K562 (cell line): ENCODE measurements at regions not wholly inside any gene's neighbourhood (a gene's known extent, or its start where the extent isn't known, plus 50 kb on each side); places are given as distances from the start of the nearest gene placed in this dataset.

Experiments used
- ATAC-seq: fragments of 200-7000 bp; cut with Tn5 transposase; 3 replicates; pipeline ENCODE4 v1.9.1; 2020; ENCODE audit warnings: moderate library complexity
- BruUV-seq: library from RNA; stranded (reverse); fragments of 400-500 nt; replicated peaks from 2 replicates; lab custom pipeline; 2021; lab: Mats Ljungman, UMichigan
- CTCF ChIA-PET: fragments of 300-600 bp; formaldehyde crosslinking; extraction: SDS; loops from one replicate; lab custom pipeline; 2021; ENCODE audit warnings: low intra/inter-chr PET ratio; lab: Yijun Ruan, JAX
- POLR2A ChIA-PET: fragments of 300-600, 350-650 bp; sonication (Branson Sonifier 250); formaldehyde crosslinking; extraction: SDS; loops from one replicate; lab custom pipeline; 2021; ENCODE audit warnings: antibody characterized with exemption, inconsistent platforms; lab: Yijun Ruan, JAX
- DNase-seq, 4 experiments: peaks; one replicate each; pipeline versions ENCODE4 v3.0.0 to v3.0.0-alpha.2; 2011 to 2018; ENCODE audit warnings: low spot score in 3 of 4, mixed read lengths in 3 of 4; ENCODE audit errors: extremely low read depth in 1 of 4
- FAIRE-seq: peaks from 2 replicates; lab custom pipeline; 2011; peaks lifted over from hg19 to GRCh38; lab: Jason Lieb, UNC
- H2AFZ ChIP-seq: 2 replicates; pipeline ENCODE4 v1.6.0; 2011; ENCODE audit warnings: low read depth, low read length, control low read depth, inconsistent platforms
- H3K27ac ChIP-seq: fragments of 200-600 bp; 3 replicates; pipeline ENCODE4 v1.8.0; 2011; ENCODE audit warnings: low read depth, mild to moderate bottlenecking, control low read depth, inconsistent platforms, low read length, moderate library complexity, mixed read lengths; ENCODE audit errors: extremely low read depth
- H3K27me3 ChIP-seq, 2 experiments: fragments of 300-600 bp in 1 of 2; 2 replicates in 1 of 2; 3 replicates in 1 of 2; pipeline versions ENCODE4 v1.6.0 to v1.8.0; 2011; ENCODE audit warnings: inconsistent platforms in 2 of 2, low read length in 2 of 2, mild to moderate bottlenecking in 1 of 2, mixed read lengths in 1 of 2, moderate library complexity in 1 of 2; ENCODE audit not compliant: control insufficient read depth in 2 of 2, insufficient read depth in 2 of 2
- H3K36me3 ChIP-seq: fragments of 300-600 bp; 3 replicates; pipeline ENCODE4 v1.8.0; 2011; ENCODE audit warnings: mild to moderate bottlenecking, low read length, inconsistent platforms; ENCODE audit not compliant: control insufficient read depth, insufficient read depth
- H3K4me1 ChIP-seq, 2 experiments: fragments of 200-600 bp in 1 of 2; replicated peaks in 1 of 2; 2 replicates in 1 of 2; 3 replicates in 1 of 2; pipeline versions ENCODE4 v1.5.1 to v1.8.0; 2011; ENCODE audit warnings: inconsistent platforms in 2 of 2, low read length in 2 of 2, mild to moderate bottlenecking in 1 of 2, mixed read lengths in 1 of 2, moderate library complexity in 1 of 2; ENCODE audit not compliant: control insufficient read depth in 2 of 2, insufficient read depth in 2 of 2
- H3K4me2 ChIP-seq: 2 replicates; pipeline ENCODE4 v1.6.1; 2011; ENCODE audit warnings: low read length, control low read depth, inconsistent platforms, mixed read lengths; ENCODE audit not compliant: insufficient read depth
- H3K4me3 ChIP-seq: fragments of 200-600 bp; sonication (generic), shearing (Covaris generic); 2 replicates; pipeline ENCODE4 v1.5.1; 2016; ENCODE audit warnings: control low read depth, inconsistent platforms
- H3K79me2 ChIP-seq: fragments of 200-600 bp; 3 replicates; pipeline ENCODE4 v1.8.0; 2011; ENCODE audit warnings: low read length, inconsistent platforms; ENCODE audit not compliant: control insufficient read depth, insufficient read depth
- H3K9ac ChIP-seq, 2 experiments: 2 replicates each; pipeline versions ENCODE4 v1.6.0 to v1.6.1; 2011; ENCODE audit warnings: low read depth in 2 of 2, low read length in 2 of 2, control low read depth in 1 of 2, inconsistent platforms in 1 of 2, mild to moderate bottlenecking in 1 of 2, mixed read lengths in 1 of 2; ENCODE audit not compliant: insufficient read depth in 1 of 2
- H3K9me1 ChIP-seq: one replicate; pipeline ENCODE4 v1.6.0; 2011; ENCODE audit warnings: inconsistent platforms, mild to moderate bottlenecking, low read length, moderate library complexity; ENCODE audit not compliant: control insufficient read depth, insufficient read depth
- H3K9me3 ChIP-seq: replicated peaks from 2 replicates; pipeline ENCODE4 v1.5.1; 2011; ENCODE audit warnings: low read depth, low read length, inconsistent platforms; ENCODE audit not compliant: control insufficient read depth, insufficient read depth
- H4K20me1 ChIP-seq: replicated peaks from 2 replicates; pipeline ENCODE4 v1.6.1; 2011; ENCODE audit warnings: low read length, inconsistent platforms, mixed read lengths; ENCODE audit not compliant: control insufficient read depth, insufficient read depth
- CBFA2T3 ChIP-seq: fragments of 450-650 bp; IDR thresholded peaks from 2 replicates; pipeline ENCODE4 v1.6.1; 2017
- FOXP1 ChIP-seq: sonication (generic); formaldehyde crosslinking; IDR thresholded peaks from 2 replicates; pipeline ENCODE4 v1.8.0; 2022; ENCODE audit warnings: mild to moderate bottlenecking, missing genetic modification reagents
- RBFOX2 ChIP-seq: fragments of 200-400 bp; formaldehyde crosslinking; IDR thresholded peaks from 2 replicates; pipeline ENCODE4 v1.6.1; 2017; ENCODE audit warnings: low read depth, mild to moderate bottlenecking, low read length, moderate library complexity
- RCOR1 ChIP-seq, 2 experiments: IDR thresholded peaks; 2 replicates each; pipeline ENCODE4 v1.6.1; 2012; ENCODE audit warnings: low read depth in 2 of 2, low read length in 2 of 2, borderline replicate concordance in 1 of 2, improper control_type of control experiment in 1 of 2
- SMAD4 ChIP-seq: fragments of 250-450 bp; sonication (Bioruptor Pico); conservative IDR thresholded peaks from 2 replicates; pipeline ENCODE4 v1.8.0; 2021; ENCODE audit warnings: inconsistent platforms, mild to moderate bottlenecking, moderate library complexity
- SREBF2 ChIP-seq: sonication (generic); formaldehyde crosslinking; IDR thresholded peaks from 2 replicates; pipeline ENCODE4 v1.4.0; 2020; ENCODE audit warnings: mild to moderate bottlenecking, missing genetic modification reagents
- TCF3 ChIP-seq: sonication (generic); formaldehyde crosslinking; IDR thresholded peaks from 2 replicates; pipeline ENCODE4 v1.4.0; 2020; ENCODE audit warnings: mild to moderate bottlenecking, missing genetic modification reagents
- ZNF398 ChIP-seq: fragments of 250-450 bp; sonication (Bioruptor Pico); IDR thresholded peaks from 2 replicates; pipeline ENCODE4 v1.8.0; 2021; ENCODE audit warnings: moderate library complexity, mild to moderate bottlenecking, inconsistent platforms
- WGBS: fragments of 100-300 bp; shearing (Covaris generic); methylation state at CpG from one replicate; pipeline ENCODE4 v1.1.6; 2016; ENCODE audit warnings: low coverage, mixed read lengths; ENCODE audit not compliant: insufficient coverage; ENCODE audit errors: missing lambda C conversion rate; 5-methylcytosine and 5-hydroxymethylcytosine counted together
- in situ Hi-C: fragments of 300-500 bp; cut with MboI; formaldehyde crosslinking; loops from 4 replicates; pipeline ENCODE4 v1.15.0; 2018; ENCODE audit warnings: inconsistent platforms, mixed read lengths
- intact Hi-C: fragments of 100-400 bp; cut with micrococcal nuclease; formaldehyde crosslinking; loops from 2 replicates; pipeline ENCODE4 v1.14.2; 2022
- TF ChIP-seq, protein P1 (sequence below): conservative IDR thresholded peaks from 2 replicates; pipeline ENCODE4 v1.6.1; 2011; ENCODE audit warnings: low read depth, mild to moderate bottlenecking, low read length; ENCODE audit not compliant: control insufficient read depth
- TF ChIP-seq, protein P2 (sequence below), 2 experiments: IDR thresholded peaks; 2 replicates each; pipeline ENCODE4 v1.6.1; 2012; ENCODE audit warnings: improper control_type of control experiment in 2 of 2, low read depth in 2 of 2, low read length in 2 of 2, borderline replicate concordance in 1 of 2

GRCh38 chr3:193978030-193978429 lies 157.9 kb upstream of the HES1 start (continued):
- TF ChIP-seq RBFOX2, result no peak

GRCh38 chr3:193978486-193978885 lies 157.5 kb upstream of the HES1 start:
- H3K27ac ChIP-seq, result no peak overlapping the region
- no peaks in the 10 kb centered on the region for H3K27me3 ChIP-seq
- H4K20me1 ChIP-seq, result no peaks in the 10 kb centered on the region
- ChIA-PET POLR2A (no interaction called here), CTCF (no interaction called here)
- BruUV-seq, result no TSS peak
- H3K9me3 ChIP-seq, result no peaks in the 10 kb centered on the region
- H3K9ac ChIP-seq, result no peak overlapping the region
- peak; percentile 56 for FAIRE-seq
- H2AFZ ChIP-seq, result peak overlapping the region; percentile 48; the same call in 1 of the 2 replicates
- no peak overlapping the region for H3K4me2 ChIP-seq
- H3K9me1 ChIP-seq, result no peaks in the 10 kb centered on the region
- no peaks in the 10 kb centered on the region for H3K79me2 ChIP-seq
- no peaks in the 10 kb centered on the region for H3K36me3 ChIP-seq
- DNase-seq, result no peak
- no peak overlapping the region for H3K4me3 ChIP-seq
- peaks cover 10 to 27% of the 10 kb centered on the region in 2 experiments; a peak in 4 of 5 replicates for H3K4me1 ChIP-seq
- in situ Hi-C loops, result no loop called here
- intact Hi-C loops, result loop anchor here (10.0 kb wide), 1 partner anchor 156 kb away; the partner anchor contains the start of gene HES1
- 29% methylated on average over 6 of the region's 6 CpGs for WGBS
- ATAC-seq, result no peak
- TF ChIP-seq SMAD4 (CRISPR knock-in tag), result 0 out of 2 replicates have a peak, but pooled peaks have one; percentile 34
- TF ChIP-seq TCF3 (CRISPR knock-in tag), result peak; percentile 14; the same call in 1 of the 2 replicates
- peak in 1 of 2 experiments; percentile 45; a peak in 1 of 4 replicates for TF ChIP-seq RCOR1 (IDR thresholded peaks at IDR 0.05; ENCODE audit: borderline replicate concordance in 1 of 2, low read depth in 2 of 2, low read length in 2 of 2)
- TF ChIP-seq ZNF398, result no peak
- TF ChIP-seq CBFA2T3, result peak; percentile 58
- TF ChIP-seq FOXP1, result no peak
- TF ChIP-seq SREBF2 (CRISPR knock-in tag), result no peak
- TF ChIP-seq, protein P1, sequence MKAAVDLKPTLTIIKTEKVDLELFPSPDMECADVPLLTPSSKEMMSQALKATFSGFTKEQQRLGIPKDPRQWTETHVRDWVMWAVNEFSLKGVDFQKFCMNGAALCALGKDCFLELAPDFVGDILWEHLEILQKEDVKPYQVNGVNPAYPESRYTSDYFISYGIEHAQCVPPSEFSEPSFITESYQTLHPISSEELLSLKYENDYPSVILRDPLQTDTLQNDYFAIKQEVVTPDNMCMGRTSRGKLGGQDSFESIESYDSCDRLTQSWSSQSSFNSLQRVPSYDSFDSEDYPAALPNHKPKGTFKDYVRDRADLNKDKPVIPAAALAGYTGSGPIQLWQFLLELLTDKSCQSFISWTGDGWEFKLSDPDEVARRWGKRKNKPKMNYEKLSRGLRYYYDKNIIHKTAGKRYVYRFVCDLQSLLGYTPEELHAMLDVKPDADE, result no peak
- TF ChIP-seq, protein P2, sequence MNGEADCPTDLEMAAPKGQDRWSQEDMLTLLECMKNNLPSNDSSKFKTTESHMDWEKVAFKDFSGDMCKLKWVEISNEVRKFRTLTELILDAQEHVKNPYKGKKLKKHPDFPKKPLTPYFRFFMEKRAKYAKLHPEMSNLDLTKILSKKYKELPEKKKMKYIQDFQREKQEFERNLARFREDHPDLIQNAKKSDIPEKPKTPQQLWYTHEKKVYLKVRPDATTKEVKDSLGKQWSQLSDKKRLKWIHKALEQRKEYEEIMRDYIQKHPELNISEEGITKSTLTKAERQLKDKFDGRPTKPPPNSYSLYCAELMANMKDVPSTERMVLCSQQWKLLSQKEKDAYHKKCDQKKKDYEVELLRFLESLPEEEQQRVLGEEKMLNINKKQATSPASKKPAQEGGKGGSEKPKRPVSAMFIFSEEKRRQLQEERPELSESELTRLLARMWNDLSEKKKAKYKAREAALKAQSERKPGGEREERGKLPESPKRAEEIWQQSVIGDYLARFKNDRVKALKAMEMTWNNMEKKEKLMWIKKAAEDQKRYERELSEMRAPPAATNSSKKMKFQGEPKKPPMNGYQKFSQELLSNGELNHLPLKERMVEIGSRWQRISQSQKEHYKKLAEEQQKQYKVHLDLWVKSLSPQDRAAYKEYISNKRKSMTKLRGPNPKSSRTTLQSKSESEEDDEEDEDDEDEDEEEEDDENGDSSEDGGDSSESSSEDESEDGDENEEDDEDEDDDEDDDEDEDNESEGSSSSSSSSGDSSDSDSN (IDR thresholded peaks at IDR 0.05; ENCODE audit: borderline replicate concordance in 1 of 2, low read depth in 2 of 2, low read length in 2 of 2), result no peak
